A549 (cell line): ENCODE measurements at regions not wholly inside any gene's neighbourhood (a gene's known extent, or its start where the extent isn't known, plus 50 kb on each side); places are given as distances from the start of the nearest gene placed in this dataset.

Experiments
- CHD4 ChIP-seq: fragments of 200-600 bp; sonication (generic); IDR thresholded peaks from 2 replicates; pipeline ENCODE4 v1.6.1; 2016; ENCODE audit warnings: antibody characterized with exemption, mild to moderate bottlenecking, borderline replicate concordance
- EP300 ChIP-seq, 2 experiments: fragments of >200 bp; sonication (Bioruptor Twin); formaldehyde crosslinking; IDR thresholded peaks; 2 replicates in 1 of 2; 3 replicates in 1 of 2; pipeline ENCODE4 v1.6.1; 2016 to 2017
- ESRRA ChIP-seq: fragments of 150-350 bp; IDR thresholded peaks from 2 replicates; pipeline ENCODE4 v1.6.1; 2014; ENCODE audit warnings: mild to moderate bottlenecking, low read length, borderline replicate concordance
- JUN ChIP-seq, 2 experiments: fragments of >200 bp; sonication (Bioruptor Twin); formaldehyde crosslinking; IDR thresholded peaks; 2 replicates in 1 of 2; 3 replicates in 1 of 2; pipeline ENCODE4 v1.6.1; 2016 to 2017
- NR3C1 ChIP-seq: fragments of >200 bp; sonication (Bioruptor Twin); formaldehyde crosslinking; IDR thresholded peaks from 3 replicates; pipeline ENCODE4 v1.6.1; 2017
- RAD21 ChIP-seq, 2 experiments: fragments of >200 bp in 1 of 2; sonication (Bioruptor Twin) in 1 of 2; formaldehyde crosslinking in 1 of 2; IDR thresholded peaks in 1 of 2; conservative IDR thresholded peaks in 1 of 2; 2 replicates in 1 of 2; 3 replicates in 1 of 2; pipeline ENCODE4 v1.6.1; 2012 to 2018; ENCODE audit warnings: inconsistent platforms in 1 of 2
- RCOR1 ChIP-seq: fragments of 150-350 bp; IDR thresholded peaks from 2 replicates; pipeline ENCODE4 v1.6.1; 2014; ENCODE audit warnings: antibody characterized with exemption, low read length, low read depth
- RNF2 ChIP-seq: fragments of 200-600 bp; sonication (generic); IDR thresholded peaks from 2 replicates; pipeline ENCODE4 v1.6.1; 2016; ENCODE audit warnings: low read depth, mild to moderate bottlenecking, antibody characterized with exemption, moderate library complexity, borderline replicate concordance
- ZFP36 ChIP-seq: fragments of 450-650 bp; IDR thresholded peaks from 2 replicates; pipeline ENCODE4 v1.6.1; 2014; ENCODE audit warnings: borderline replicate concordance; ENCODE audit not compliant: partially characterized antibody
- TF ChIP-seq, protein P1 (sequence below): fragments of >200 bp; sonication (Bioruptor Twin); formaldehyde crosslinking; IDR thresholded peaks from 3 replicates; pipeline ENCODE4 v1.5.1; 2016
- TF ChIP-seq, protein P2 (sequence below): fragments of 200-600 bp; sonication (generic); IDR thresholded peaks from 2 replicates; pipeline ENCODE4 v1.6.1; 2016; ENCODE audit warnings: antibody characterized with exemption, mild to moderate bottlenecking, moderate library complexity
- TF ChIP-seq, protein P3 (sequence below): fragments of 250-450 bp; sonication (Bioruptor Pico); IDR thresholded peaks from 2 replicates; pipeline ENCODE4 v1.5.0; 2021; ENCODE audit warnings: mild to moderate bottlenecking, moderate library complexity, borderline replicate concordance

DNA sequence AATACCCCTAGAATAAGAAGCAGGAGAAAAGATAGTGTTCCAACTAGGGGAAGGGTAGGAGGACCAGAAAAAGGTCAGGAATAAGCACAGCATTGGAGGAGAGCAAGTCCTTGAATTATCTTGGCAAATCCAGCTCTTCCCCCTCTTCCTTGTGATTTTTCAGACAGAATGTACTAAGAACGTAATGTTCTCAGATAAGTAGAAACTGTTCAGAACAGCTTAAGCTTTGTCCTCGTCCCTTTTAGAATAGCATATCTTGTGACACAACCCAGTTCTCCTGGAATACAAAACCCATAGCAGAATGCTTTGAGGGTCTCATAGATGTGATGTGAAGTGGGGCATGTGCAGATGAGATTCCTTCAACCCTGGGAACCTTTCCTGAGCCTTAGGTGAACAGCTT, 97.4 kb downstream of the EMB start:
- TF ChIP-seq RNF2, result no peak
- TF ChIP-seq, protein P1, sequence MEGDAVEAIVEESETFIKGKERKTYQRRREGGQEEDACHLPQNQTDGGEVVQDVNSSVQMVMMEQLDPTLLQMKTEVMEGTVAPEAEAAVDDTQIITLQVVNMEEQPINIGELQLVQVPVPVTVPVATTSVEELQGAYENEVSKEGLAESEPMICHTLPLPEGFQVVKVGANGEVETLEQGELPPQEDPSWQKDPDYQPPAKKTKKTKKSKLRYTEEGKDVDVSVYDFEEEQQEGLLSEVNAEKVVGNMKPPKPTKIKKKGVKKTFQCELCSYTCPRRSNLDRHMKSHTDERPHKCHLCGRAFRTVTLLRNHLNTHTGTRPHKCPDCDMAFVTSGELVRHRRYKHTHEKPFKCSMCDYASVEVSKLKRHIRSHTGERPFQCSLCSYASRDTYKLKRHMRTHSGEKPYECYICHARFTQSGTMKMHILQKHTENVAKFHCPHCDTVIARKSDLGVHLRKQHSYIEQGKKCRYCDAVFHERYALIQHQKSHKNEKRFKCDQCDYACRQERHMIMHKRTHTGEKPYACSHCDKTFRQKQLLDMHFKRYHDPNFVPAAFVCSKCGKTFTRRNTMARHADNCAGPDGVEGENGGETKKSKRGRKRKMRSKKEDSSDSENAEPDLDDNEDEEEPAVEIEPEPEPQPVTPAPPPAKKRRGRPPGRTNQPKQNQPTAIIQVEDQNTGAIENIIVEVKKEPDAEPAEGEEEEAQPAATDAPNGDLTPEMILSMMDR, result no peak
- TF ChIP-seq RAD21 (conservative IDR thresholded peaks at IDR 0.05 in 1 of 2, IDR thresholded peaks at IDR 0.05 in 1 of 2), result no peak
- TF ChIP-seq, protein P2, sequence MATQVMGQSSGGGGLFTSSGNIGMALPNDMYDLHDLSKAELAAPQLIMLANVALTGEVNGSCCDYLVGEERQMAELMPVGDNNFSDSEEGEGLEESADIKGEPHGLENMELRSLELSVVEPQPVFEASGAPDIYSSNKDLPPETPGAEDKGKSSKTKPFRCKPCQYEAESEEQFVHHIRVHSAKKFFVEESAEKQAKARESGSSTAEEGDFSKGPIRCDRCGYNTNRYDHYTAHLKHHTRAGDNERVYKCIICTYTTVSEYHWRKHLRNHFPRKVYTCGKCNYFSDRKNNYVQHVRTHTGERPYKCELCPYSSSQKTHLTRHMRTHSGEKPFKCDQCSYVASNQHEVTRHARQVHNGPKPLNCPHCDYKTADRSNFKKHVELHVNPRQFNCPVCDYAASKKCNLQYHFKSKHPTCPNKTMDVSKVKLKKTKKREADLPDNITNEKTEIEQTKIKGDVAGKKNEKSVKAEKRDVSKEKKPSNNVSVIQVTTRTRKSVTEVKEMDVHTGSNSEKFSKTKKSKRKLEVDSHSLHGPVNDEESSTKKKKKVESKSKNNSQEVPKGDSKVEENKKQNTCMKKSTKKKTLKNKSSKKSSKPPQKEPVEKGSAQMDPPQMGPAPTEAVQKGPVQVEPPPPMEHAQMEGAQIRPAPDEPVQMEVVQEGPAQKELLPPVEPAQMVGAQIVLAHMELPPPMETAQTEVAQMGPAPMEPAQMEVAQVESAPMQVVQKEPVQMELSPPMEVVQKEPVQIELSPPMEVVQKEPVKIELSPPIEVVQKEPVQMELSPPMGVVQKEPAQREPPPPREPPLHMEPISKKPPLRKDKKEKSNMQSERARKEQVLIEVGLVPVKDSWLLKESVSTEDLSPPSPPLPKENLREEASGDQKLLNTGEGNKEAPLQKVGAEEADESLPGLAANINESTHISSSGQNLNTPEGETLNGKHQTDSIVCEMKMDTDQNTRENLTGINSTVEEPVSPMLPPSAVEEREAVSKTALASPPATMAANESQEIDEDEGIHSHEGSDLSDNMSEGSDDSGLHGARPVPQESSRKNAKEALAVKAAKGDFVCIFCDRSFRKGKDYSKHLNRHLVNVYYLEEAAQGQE, result no peak
- no peak for TF ChIP-seq RCOR1
- TF ChIP-seq ESRRA, result no peak
- no peak for TF ChIP-seq EP300 (IDR thresholded peaks at IDR 0.05)
- no peak for TF ChIP-seq NR3C1
- TF ChIP-seq JUN (IDR thresholded peaks at IDR 0.05), result no peak
- TF ChIP-seq, protein P3, sequence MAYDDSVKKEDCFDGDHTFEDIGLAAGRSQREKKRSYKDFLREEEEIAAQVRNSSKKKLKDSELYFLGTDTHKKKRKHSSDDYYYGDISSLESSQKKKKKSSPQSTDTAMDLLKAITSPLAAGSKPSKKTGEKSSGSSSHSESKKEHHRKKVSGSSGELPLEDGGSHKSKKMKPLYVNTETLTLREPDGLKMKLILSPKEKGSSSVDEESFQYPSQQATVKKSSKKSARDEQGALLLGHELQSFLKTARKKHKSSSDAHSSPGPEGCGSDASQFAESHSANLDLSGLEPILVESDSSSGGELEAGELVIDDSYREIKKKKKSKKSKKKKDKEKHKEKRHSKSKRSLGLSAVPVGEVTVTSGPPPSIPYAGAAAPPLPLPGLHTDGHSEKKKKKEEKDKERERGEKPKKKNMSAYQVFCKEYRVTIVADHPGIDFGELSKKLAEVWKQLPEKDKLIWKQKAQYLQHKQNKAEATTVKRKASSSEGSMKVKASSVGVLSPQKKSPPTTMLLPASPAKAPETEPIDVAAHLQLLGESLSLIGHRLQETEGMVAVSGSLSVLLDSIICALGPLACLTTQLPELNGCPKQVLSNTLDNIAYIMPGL (CRISPR knock-in tag), result no peak
- TF ChIP-seq CHD4, result no peak
- TF ChIP-seq ZFP36, result no peak
